ENCODE measurements at regions not wholly inside any gene's neighbourhood (a gene's known extent, or its start where the extent isn't known, plus 50 kb on each side); places are given as distances from the start of the nearest gene placed in this dataset.

- DNase-seq (ENCODE audit: low read depth), result no peak
- no peak overlapping the region for H3K4me3 ChIP-seq (ENCODE audit: low read depth, low read length)
- POLR2A ChIA-PET, result no interaction called here
Measured at GRCh38 chr2:5587766-5588165, 104.4 kb upstream of the SOX11 start.

GRCh38 chr2:5588601-5589000 is 103.6 kb upstream of the SOX11 start:
- POLR2A ChIA-PET, result no interaction called here
- no peak overlapping the region for H3K4me3 ChIP-seq (ENCODE audit: low read depth, low read length)
- H3K27me3 ChIP-seq (ENCODE audit: control insufficient read depth, insufficient read depth, low read length), result no peaks in the 10 kb centered on the region
- no peaks in the 10 kb centered on the region for H3K36me3 ChIP-seq (ENCODE audit: control insufficient read depth, insufficient read depth, low read length)
- CTCF ChIA-PET, result no interaction called here
- DNase-seq (ENCODE audit: low read depth), result no peak
- TF ChIP-seq CTCF (IDR thresholded peaks at IDR 0.05; ENCODE audit: insufficient read depth, low read depth, low read length), result no peak

More at GRCh38 chr2:5587766-5588165, 104.4 kb upstream of the SOX11 start:
- Histone ChIP-seq H3K27me3 (ENCODE audit: control insufficient read depth, insufficient read depth, low read length) (no peaks in the 10 kb centered on the region), H3K36me3 (ENCODE audit: control insufficient read depth, insufficient read depth, low read length) (no peaks in the 10 kb centered on the region)
- CTCF ChIA-PET, result no interaction called here
- no peak for TF ChIP-seq CTCF (IDR thresholded peaks at IDR 0.05; ENCODE audit: insufficient read depth, low read depth, low read length)

GRCh38 chr2:5589183-5589582 is 103.0 kb upstream of the SOX11 start:
- no peak for DNase-seq (ENCODE audit: low read depth)
- POLR2A ChIA-PET, result no interaction called here
- H3K27me3 ChIP-seq (ENCODE audit: control insufficient read depth, insufficient read depth, low read length), result no peaks in the 10 kb centered on the region
- CTCF ChIA-PET, result no interaction called here
- TF ChIP-seq CTCF (IDR thresholded peaks at IDR 0.05; ENCODE audit: insufficient read depth, low read depth, low read length), result no peak
- no peak overlapping the region for H3K4me3 ChIP-seq (ENCODE audit: low read depth, low read length)
- no peaks in the 10 kb centered on the region for H3K36me3 ChIP-seq (ENCODE audit: control insufficient read depth, insufficient read depth, low read length)

- no peak for TF ChIP-seq CTCF (IDR thresholded peaks at IDR 0.05; ENCODE audit: insufficient read depth, low read depth, low read length)
- POLR2A ChIA-PET, result no interaction called here
Measured at GRCh38 chr2:5590886-5591285, 101.3 kb upstream of the SOX11 start.

GRCh38 chr2:5592916-5593315 is 99.3 kb upstream of the SOX11 start:
- no peak for DNase-seq (ENCODE audit: low read depth)
- ChIA-PET CTCF (no interaction called here), POLR2A (no interaction called here)
- H3K4me3 ChIP-seq (ENCODE audit: low read depth, low read length), result no peak overlapping the region
- H3K36me3 ChIP-seq (ENCODE audit: control insufficient read depth, insufficient read depth, low read length), result no peaks in the 10 kb centered on the region
- no peak for TF ChIP-seq CTCF (IDR thresholded peaks at IDR 0.05; ENCODE audit: insufficient read depth, low read depth, low read length)
- no peaks in the 10 kb centered on the region for H3K27me3 ChIP-seq (ENCODE audit: control insufficient read depth, insufficient read depth, low read length)

More at GRCh38 chr2:5590886-5591285, 101.3 kb upstream of the SOX11 start:
- Histone ChIP-seq H3K36me3 (ENCODE audit: control insufficient read depth, insufficient read depth, low read length) (no peaks in the 10 kb centered on the region), H3K4me3 (ENCODE audit: low read depth, low read length) (no peak overlapping the region), H3K27me3 (ENCODE audit: control insufficient read depth, insufficient read depth, low read length) (no peaks in the 10 kb centered on the region)
- no peak for DNase-seq (ENCODE audit: low read depth)
- CTCF ChIA-PET, result no interaction called here

Measured in BJ (cell line).